ENCODE measurements at regions not wholly inside any gene's neighbourhood (a gene's known extent, or its start where the extent isn't known, plus 50 kb on each side); places are given as distances from the start of the nearest gene placed in this dataset.

DNA sequence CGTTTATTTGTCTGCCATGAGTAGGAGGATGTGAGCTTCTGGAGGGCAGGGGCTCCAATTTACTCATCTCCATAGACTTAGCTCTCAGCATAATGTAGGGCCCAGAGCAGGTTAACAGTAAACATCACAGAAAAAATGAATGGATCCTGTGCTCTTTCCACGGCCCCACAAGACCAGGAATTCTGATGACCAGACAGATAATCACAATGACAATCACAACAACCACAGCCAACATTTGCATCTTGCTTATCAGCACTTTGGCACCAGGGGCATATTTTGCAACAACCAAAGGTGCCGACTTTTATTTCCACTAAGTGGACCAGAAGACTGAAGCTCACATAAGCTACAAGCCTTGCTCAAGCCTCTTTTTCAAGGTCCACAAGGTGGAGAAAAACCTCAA lies 68.9 kb upstream of the ANKRD34C start:
- TF ChIP-seq, protein P1, sequence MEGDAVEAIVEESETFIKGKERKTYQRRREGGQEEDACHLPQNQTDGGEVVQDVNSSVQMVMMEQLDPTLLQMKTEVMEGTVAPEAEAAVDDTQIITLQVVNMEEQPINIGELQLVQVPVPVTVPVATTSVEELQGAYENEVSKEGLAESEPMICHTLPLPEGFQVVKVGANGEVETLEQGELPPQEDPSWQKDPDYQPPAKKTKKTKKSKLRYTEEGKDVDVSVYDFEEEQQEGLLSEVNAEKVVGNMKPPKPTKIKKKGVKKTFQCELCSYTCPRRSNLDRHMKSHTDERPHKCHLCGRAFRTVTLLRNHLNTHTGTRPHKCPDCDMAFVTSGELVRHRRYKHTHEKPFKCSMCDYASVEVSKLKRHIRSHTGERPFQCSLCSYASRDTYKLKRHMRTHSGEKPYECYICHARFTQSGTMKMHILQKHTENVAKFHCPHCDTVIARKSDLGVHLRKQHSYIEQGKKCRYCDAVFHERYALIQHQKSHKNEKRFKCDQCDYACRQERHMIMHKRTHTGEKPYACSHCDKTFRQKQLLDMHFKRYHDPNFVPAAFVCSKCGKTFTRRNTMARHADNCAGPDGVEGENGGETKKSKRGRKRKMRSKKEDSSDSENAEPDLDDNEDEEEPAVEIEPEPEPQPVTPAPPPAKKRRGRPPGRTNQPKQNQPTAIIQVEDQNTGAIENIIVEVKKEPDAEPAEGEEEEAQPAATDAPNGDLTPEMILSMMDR (IDR thresholded peaks at IDR 0.05; ENCODE audit: low read depth, low read length): no peak
- Histone ChIP-seq H3K9me3 (ENCODE audit: control insufficient read depth, insufficient read depth, low read length) (no peaks in the 10 kb centered on the region), H3K27ac (ENCODE audit: low read depth, low read length) (no peak overlapping the region), H3K4me3 (ENCODE audit: low read depth, low read length) (no peak overlapping the region), H3K27me3 (ENCODE audit: control insufficient read depth, insufficient read depth, low read length) (peaks cover 14% of the 10 kb centered on the region)
- ChIA-PET CTCF (no interaction called here), POLR2A (no interaction called here)
- DNase-seq (ENCODE audit: low read depth, low spot score): no peak

DNA sequence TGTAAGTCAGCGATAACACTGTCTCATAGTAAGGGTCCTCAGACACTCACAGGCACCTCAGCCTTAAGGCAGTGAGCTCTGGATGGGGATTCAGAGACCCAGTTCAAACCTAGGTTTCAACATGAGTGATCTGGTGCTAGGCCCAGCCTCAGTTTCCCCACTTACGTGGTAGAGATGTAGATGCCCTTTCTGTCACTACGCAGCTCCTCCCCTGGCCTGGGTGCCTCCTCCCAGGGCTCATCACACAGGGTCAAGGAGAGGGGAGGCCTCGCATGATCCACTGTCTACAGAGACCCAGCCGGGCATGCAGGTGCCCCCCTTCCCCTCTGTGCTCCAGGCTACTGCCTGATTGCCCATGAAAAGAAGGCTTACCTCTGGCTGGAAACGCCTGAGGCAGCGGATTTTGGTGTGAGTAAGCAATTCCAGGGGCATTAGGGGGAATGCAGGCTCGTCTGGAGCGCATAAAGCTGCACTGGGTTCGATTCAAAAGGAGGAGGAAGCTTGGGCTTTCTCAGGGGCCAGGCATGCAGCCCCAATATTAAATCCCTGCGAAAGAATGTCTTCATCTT lies 69.8 kb upstream of the ANKRD34C start:
- Histone ChIP-seq H3K27me3 (ENCODE audit: control insufficient read depth, insufficient read depth, low read length) (peaks cover 16% of the 10 kb centered on the region), H3K27ac (ENCODE audit: low read depth, low read length) (no peak overlapping the region), H3K9me3 (ENCODE audit: control insufficient read depth, insufficient read depth, low read length) (no peaks in the 10 kb centered on the region), H3K4me3 (ENCODE audit: low read depth, low read length) (no peak overlapping the region)
- ChIA-PET POLR2A (no interaction called here), CTCF (interaction anchor here (1.6 kb wide), 1 partner anchor 28 kb away, joined by 3 read pairs; no protein-coding TSS in a partner anchor)
- TF ChIP-seq, protein P1 (IDR thresholded peaks at IDR 0.05; ENCODE audit: low read depth, low read length): no peak
- DNase-seq (ENCODE audit: low read depth, low spot score): no peak

DNA sequence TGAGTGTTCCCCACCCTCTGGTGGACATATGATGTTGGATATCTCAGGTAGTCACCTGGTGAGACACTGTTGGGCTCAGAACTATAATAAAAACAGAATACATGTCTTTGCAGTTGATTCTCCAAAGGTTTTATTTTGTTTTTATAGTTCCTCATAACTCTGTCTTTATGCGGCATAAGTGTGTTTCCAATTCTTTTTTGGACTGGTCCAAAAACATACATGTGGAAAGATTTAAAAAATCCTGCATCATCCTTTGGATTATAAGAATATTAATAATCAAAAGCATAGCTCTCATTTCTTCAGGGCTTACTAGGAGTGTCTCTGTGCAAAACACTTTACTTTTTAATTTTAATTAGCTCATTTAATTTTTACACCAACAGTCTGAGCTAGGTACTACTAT lies 71.0 kb upstream of the ANKRD34C start:
- CTCF ChIA-PET: interaction anchor here (1.6 kb wide), 1 partner anchor 27 kb away, joined by 3 read pairs; no protein-coding TSS in a partner anchor
- TF ChIP-seq, protein P1 (IDR thresholded peaks at IDR 0.05; ENCODE audit: low read depth, low read length): no peak
- Histone ChIP-seq H3K27me3 (ENCODE audit: control insufficient read depth, insufficient read depth, low read length) (peaks cover 16% of the 10 kb centered on the region), H3K27ac (ENCODE audit: low read depth, low read length) (no peak overlapping the region), H3K4me3 (ENCODE audit: low read depth, low read length) (no peak overlapping the region), H3K9me3 (ENCODE audit: control insufficient read depth, insufficient read depth, low read length) (no peaks in the 10 kb centered on the region)
- DNase-seq (ENCODE audit: low read depth, low spot score): no peak
- POLR2A ChIA-PET: no interaction called here

DNA sequence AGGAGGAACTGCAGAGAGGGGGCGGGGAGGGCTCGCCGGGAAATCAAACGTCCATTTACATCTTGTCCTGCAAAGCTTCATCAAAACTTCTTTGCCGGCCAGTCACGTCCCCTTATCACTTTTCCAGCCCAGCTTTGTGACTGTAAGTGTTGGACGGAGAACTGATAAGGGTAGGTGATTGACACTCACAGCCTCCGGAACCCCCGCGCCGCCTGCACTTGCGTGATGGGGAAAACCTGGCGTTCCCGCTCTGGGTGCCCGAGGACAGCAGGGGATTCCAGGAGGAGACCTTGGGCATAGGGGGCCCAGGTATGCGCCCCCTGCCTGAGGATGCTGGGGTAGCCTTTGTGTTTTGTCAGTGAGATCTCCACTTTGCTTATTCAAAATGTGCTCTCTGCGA lies 72.8 kb upstream of the ANKRD34C start:
- TF ChIP-seq, protein P1 (IDR thresholded peaks at IDR 0.05; ENCODE audit: low read depth, low read length): peak; percentile 19; the same call in 1 of the 2 replicates
- H3K27ac ChIP-seq (ENCODE audit: low read depth, low read length): no peak overlapping the region
- no peaks in the 10 kb centered on the region for H3K9me3 ChIP-seq (ENCODE audit: control insufficient read depth, insufficient read depth, low read length)
- ChIA-PET CTCF (no interaction called here), POLR2A (no interaction called here)
- peaks cover 27% of the 10 kb centered on the region for H3K27me3 ChIP-seq (ENCODE audit: control insufficient read depth, insufficient read depth, low read length)
- no peak for DNase-seq (ENCODE audit: low read depth, low spot score)
- H3K4me3 ChIP-seq (ENCODE audit: low read depth, low read length): no peak overlapping the region

DNA sequence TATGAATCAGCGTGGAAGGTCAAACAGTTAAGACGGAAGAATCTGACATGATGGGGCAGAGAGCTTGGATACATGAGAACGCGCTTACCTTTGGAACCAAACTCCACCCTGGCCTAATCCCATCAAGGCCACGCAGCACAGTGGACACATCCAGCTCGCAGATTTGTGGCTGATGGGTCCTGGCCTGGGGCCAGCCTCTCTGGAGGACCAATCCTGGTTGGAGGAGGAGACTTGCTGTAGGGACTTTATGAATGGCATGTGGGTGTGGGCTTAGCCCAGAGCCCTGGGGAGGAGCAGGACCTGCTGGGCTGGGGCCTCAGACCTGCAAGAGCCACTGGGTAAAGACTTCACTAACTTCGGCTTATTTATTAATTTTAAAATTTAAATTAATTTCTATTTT lies 73.4 kb upstream of the ANKRD34C start:
- ChIA-PET POLR2A (no interaction called here), CTCF (interaction anchor here (1.5 kb wide), 1 partner anchor 24 kb away, joined by 5 read pairs; no protein-coding TSS in a partner anchor)
- no peaks in the 10 kb centered on the region for H3K9me3 ChIP-seq (ENCODE audit: control insufficient read depth, insufficient read depth, low read length)
- H3K27ac ChIP-seq (ENCODE audit: low read depth, low read length): no peak overlapping the region
- DNase-seq (ENCODE audit: low read depth, low spot score): no peak
- no peak overlapping the region for H3K4me3 ChIP-seq (ENCODE audit: low read depth, low read length)
- peaks cover 30% of the 10 kb centered on the region for H3K27me3 ChIP-seq (ENCODE audit: control insufficient read depth, insufficient read depth, low read length)
- TF ChIP-seq, protein P1 (IDR thresholded peaks at IDR 0.05; ENCODE audit: low read depth, low read length): no peak

Data from AG04450 (cell line).